Fibroblast of mammary gland (primary cell): ENCODE measurements at regions not wholly inside any gene's neighbourhood (a gene's known extent, or its start where the extent isn't known, plus 50 kb on each side); places are given as distances from the start of the nearest gene placed in this dataset.
A peak's percentile ranks its signal among the peaks of the same experiment; 100 is the strongest.

ENCODE experiments used
- DNase-seq: peaks from one replicate; pipeline ENCODE4 v3.0.0-alpha.2; 2010; ENCODE audit warnings: low read depth
- H3K4me3 ChIP-seq: 2 replicates; pipeline ENCODE4 v1.5.1; 2011; ENCODE audit warnings: low read depth, mild to moderate bottlenecking, low read length, moderate library complexity; ENCODE audit not compliant: control insufficient read depth
- CTCF ChIP-seq: conservative IDR thresholded peaks from 2 replicates; pipeline ENCODE4 v1.5.1; 2011; ENCODE audit warnings: low read depth, low read length, inconsistent platforms; ENCODE audit not compliant: control insufficient read depth, insufficient read depth

GRCh38 chr15:66894986-66895780 lies 170.2 kb upstream of the SMAD3 start:
- no peak for TF ChIP-seq CTCF
- peak; percentile 38 for DNase-seq
- H3K4me3 ChIP-seq: no peak overlapping the region

- no peak for TF ChIP-seq CTCF
These were observed 169.5 kb upstream of the SMAD3 start for GRCh38 chr15:66895794-66896453.

GRCh38 chr15:66896611-66897010 lies 168.8 kb upstream of the SMAD3 start:
- no peak for DNase-seq
- TF ChIP-seq CTCF: no peak

More at GRCh38 chr15:66895794-66896453, 169.5 kb upstream of the SMAD3 start:
- H3K4me3 ChIP-seq: no peak overlapping the region
- DNase-seq: no peak

GRCh38 chr15:66897416-66897815 lies 168.0 kb upstream of the SMAD3 start:
- no peak for DNase-seq
- TF ChIP-seq CTCF: no peak
- H3K4me3 ChIP-seq: no peak overlapping the region

More at GRCh38 chr15:66896611-66897010, 168.8 kb upstream of the SMAD3 start:
- no peak overlapping the region for H3K4me3 ChIP-seq

- no peak for TF ChIP-seq CTCF
- DNase-seq: no peak
- H3K4me3 ChIP-seq: no peak overlapping the region
These were observed 167.4 kb upstream of the SMAD3 start for GRCh38 chr15:66897971-66898370.

- TF ChIP-seq CTCF: no peak
- H3K4me3 ChIP-seq: no peak overlapping the region
- DNase-seq: no peak
These were observed 166.6 kb upstream of the SMAD3 start for GRCh38 chr15:66898656-66899386.
